Mucosa of gallbladder (tissue), 1 donor: ENCODE measurements at regions not wholly inside any gene's neighbourhood (a gene's known extent, or its start where the extent isn't known, plus 50 kb on each side); places are given as distances from the start of the nearest gene placed in this dataset.
"Not testable (repeated sequence)": the region's sequence is repeated elsewhere in the genome, so short reads cannot be mapped to it uniquely, and the experiment has no call there.

Experiments
- DNase-seq: peaks from one replicate; pipeline ENCODE4 v3.0.0-alpha.2; 2020; ENCODE audit warnings: low spot score
- donor health status: DM: no; HTN: no; CAD: no.

- no peak for DNase-seq
Measured at GRCh38 chr3:30297112-30297511, 309.3 kb upstream of the TGFBR2 start.

GRCh38 chr3:30299674-30300385 lies 306.6 kb upstream of the TGFBR2 start:
- DNase-seq = no peak

GRCh38 chr3:30300809-30301208 lies 305.6 kb upstream of the TGFBR2 start:
- DNase-seq = no peak

GRCh38 chr3:30302027-30302426 lies 304.4 kb upstream of the TGFBR2 start:
- no peak for DNase-seq

- DNase-seq = no peak
Measured at GRCh38 chr3:30303770-30304169, 302.6 kb upstream of the TGFBR2 start.

- no peak for DNase-seq
Measured at GRCh38 chr3:30305021-30305420, 301.4 kb upstream of the TGFBR2 start.

GRCh38 chr3:30306896-30307295 lies 299.5 kb upstream of the TGFBR2 start:
- no peak for DNase-seq

GRCh38 chr3:30307372-30307950 lies 298.9 kb upstream of the TGFBR2 start:
- DNase-seq = no peak

GRCh38 chr3:30308131-30308530 lies 298.3 kb upstream of the TGFBR2 start:
- no peak for DNase-seq

- no peak for DNase-seq
Measured at GRCh38 chr3:30309961-30310954, 296.1 kb upstream of the TGFBR2 start.

GRCh38 chr3:30311781-30312180 lies 294.6 kb upstream of the TGFBR2 start:
- DNase-seq = no peak

- DNase-seq = no peak
Measured at GRCh38 chr3:30313840-30314239, 292.6 kb upstream of the TGFBR2 start.

- no peak for DNase-seq
Measured at GRCh38 chr3:30314757-30315325, 291.6 kb upstream of the TGFBR2 start.

- DNase-seq = no peak
Measured at GRCh38 chr3:30315447-30315846, 291.0 kb upstream of the TGFBR2 start.

- no peak for DNase-seq
Measured at GRCh38 chr3:30317561-30317960, 288.8 kb upstream of the TGFBR2 start.

GRCh38 chr3:30318110-30318509 lies 288.3 kb upstream of the TGFBR2 start:
- no peak for DNase-seq

GRCh38 chr3:30319713-30320112 lies 286.7 kb upstream of the TGFBR2 start:
- DNase-seq = peak; percentile 19

- no peak for DNase-seq
Measured at GRCh38 chr3:30320392-30320791, 286.0 kb upstream of the TGFBR2 start.

- DNase-seq = no peak
Measured at GRCh38 chr3:30321065-30321464, 285.3 kb upstream of the TGFBR2 start.

GRCh38 chr3:30323649-30324048 lies 282.8 kb upstream of the TGFBR2 start:
- DNase-seq = not testable (repeated sequence)

GRCh38 chr3:30324587-30324986 lies 281.8 kb upstream of the TGFBR2 start:
- no peak for DNase-seq

- DNase-seq = not testable (repeated sequence)
Measured at GRCh38 chr3:30327976-30328375, 278.4 kb upstream of the TGFBR2 start.
